ENCODE measurements at regions not wholly inside any gene's neighbourhood (a gene's known extent, or its start where the extent isn't known, plus 50 kb on each side); places are given as distances from the start of the nearest gene placed in this dataset.

DNA sequence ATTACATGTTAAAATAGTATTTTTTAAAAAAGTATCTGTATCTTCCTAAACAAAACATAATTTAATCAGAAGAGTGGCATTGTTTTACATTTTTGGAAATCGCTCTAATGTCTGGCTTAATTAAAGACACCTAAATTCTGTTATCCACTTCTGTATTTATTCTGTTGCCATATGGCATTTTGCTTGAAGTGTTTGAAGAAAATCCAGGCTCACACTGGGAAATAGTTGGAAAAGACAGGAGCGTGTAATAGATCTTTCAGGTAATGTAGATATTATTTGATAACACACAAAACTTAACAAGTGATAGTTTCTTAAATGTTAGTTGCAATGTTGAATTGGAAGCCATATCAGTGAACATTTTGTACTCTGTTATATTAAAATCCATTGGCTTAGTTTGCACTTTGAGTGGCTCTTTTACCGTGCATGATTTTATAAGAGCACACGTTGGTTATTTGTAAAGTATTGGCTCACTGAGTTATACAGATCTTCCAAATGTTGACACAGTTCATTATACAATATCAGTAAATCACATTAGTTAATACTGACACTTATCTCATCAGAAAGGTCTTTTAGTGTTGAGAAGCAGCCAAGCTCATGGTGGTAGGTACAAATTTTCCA lies 128.4 kb upstream of the NPVF start:
- TF ChIP-seq, protein P1, sequence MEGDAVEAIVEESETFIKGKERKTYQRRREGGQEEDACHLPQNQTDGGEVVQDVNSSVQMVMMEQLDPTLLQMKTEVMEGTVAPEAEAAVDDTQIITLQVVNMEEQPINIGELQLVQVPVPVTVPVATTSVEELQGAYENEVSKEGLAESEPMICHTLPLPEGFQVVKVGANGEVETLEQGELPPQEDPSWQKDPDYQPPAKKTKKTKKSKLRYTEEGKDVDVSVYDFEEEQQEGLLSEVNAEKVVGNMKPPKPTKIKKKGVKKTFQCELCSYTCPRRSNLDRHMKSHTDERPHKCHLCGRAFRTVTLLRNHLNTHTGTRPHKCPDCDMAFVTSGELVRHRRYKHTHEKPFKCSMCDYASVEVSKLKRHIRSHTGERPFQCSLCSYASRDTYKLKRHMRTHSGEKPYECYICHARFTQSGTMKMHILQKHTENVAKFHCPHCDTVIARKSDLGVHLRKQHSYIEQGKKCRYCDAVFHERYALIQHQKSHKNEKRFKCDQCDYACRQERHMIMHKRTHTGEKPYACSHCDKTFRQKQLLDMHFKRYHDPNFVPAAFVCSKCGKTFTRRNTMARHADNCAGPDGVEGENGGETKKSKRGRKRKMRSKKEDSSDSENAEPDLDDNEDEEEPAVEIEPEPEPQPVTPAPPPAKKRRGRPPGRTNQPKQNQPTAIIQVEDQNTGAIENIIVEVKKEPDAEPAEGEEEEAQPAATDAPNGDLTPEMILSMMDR (IDR thresholded peaks at IDR 0.05) = no peak
- no peak for TF ChIP-seq POLR2A (IDR thresholded peaks at IDR 0.05)

Data from Peyer's patch (tissue), 4 donors.